GM19025 (cell line): ENCODE measurements at regions not wholly inside any gene's neighbourhood (a gene's known extent, or its start where the extent isn't known, plus 50 kb on each side); places are given as distances from the start of the nearest gene placed in this dataset.
"Not testable (repeated sequence)": the region's sequence is repeated elsewhere in the genome, so short reads cannot be mapped to it uniquely, and the experiment has no call there.

Source experiments
- ATAC-seq: cut with Tn5 transposase; IDR thresholded peaks from one replicate; pipeline ENCODE4 v1.9.1; 2021; ENCODE audit warnings: mild to moderate bottlenecking, low read depth, moderate library complexity; ENCODE audit not compliant: unreplicated experiment

GRCh38 chr6:799769-800168 lies 106.8 kb upstream of the EXOC2 start:
- ATAC-seq = no peak

- no peak for ATAC-seq
Observed at GRCh38 chr6:797479-798077, 104.6 kb upstream of the EXOC2 start.

GRCh38 chr6:795046-795685 lies 102.2 kb upstream of the EXOC2 start:
- ATAC-seq = no peak

- ATAC-seq = no peak
Observed at GRCh38 chr6:793261-793660, 100.3 kb upstream of the EXOC2 start.

- no peak for ATAC-seq
Observed at GRCh38 chr6:792662-793061, 99.7 kb upstream of the EXOC2 start.

- no peak for ATAC-seq
Observed at GRCh38 chr6:788058-788457, 95.1 kb upstream of the EXOC2 start.

GRCh38 chr6:786946-787763 lies 94.2 kb upstream of the EXOC2 start:
- ATAC-seq = no peak

GRCh38 chr6:783966-784735 lies 91.2 kb upstream of the EXOC2 start:
- no peak for ATAC-seq

- ATAC-seq = no peak
Observed at GRCh38 chr6:782141-782540, 89.2 kb upstream of the EXOC2 start.

GRCh38 chr6:781350-781961 lies 88.5 kb upstream of the EXOC2 start:
- ATAC-seq = no peak

GRCh38 chr6:780706-781105 lies 87.8 kb upstream of the EXOC2 start:
- no peak for ATAC-seq

- ATAC-seq = no peak
Observed at GRCh38 chr6:776951-777350, 84.0 kb upstream of the EXOC2 start.

- no peak for ATAC-seq
Observed at GRCh38 chr6:776528-776931, 83.6 kb upstream of the EXOC2 start.

- no peak for ATAC-seq
Observed at GRCh38 chr6:775863-776262, 82.9 kb upstream of the EXOC2 start.

- ATAC-seq = not testable (repeated sequence)
Observed at GRCh38 chr6:771683-772082, 78.7 kb upstream of the EXOC2 start.

- no peak for ATAC-seq
Observed at GRCh38 chr6:767755-768512, 75.0 kb upstream of the EXOC2 start.

- ATAC-seq = no peak
Observed at GRCh38 chr6:766625-767024, 73.7 kb upstream of the EXOC2 start.

- ATAC-seq = no peak
Observed at GRCh38 chr6:761997-762396, 69.1 kb upstream of the EXOC2 start.

- no peak for ATAC-seq
Observed at GRCh38 chr6:760982-761955, 68.3 kb upstream of the EXOC2 start.
